ENCODE measurements at regions not wholly inside any gene's neighbourhood (a gene's known extent, or its start where the extent isn't known, plus 50 kb on each side); places are given as distances from the start of the nearest gene placed in this dataset.

GRCh38 chr12:41972598-41972997 lies 172.1 kb downstream of the GXYLT1 start:
- Mint-ChIP-seq H3K9me3 (ENCODE audit: low read depth) (no peaks in the 10 kb centered on the region), H3K27ac (ENCODE audit: unreplicated experiment) (no peak overlapping the region), H3K27me3 (ENCODE audit: low read depth) (no peaks in the 10 kb centered on the region), H3K36me3 (ENCODE audit: low read depth) (no peaks in the 10 kb centered on the region), H3K4me3 (ENCODE audit: unreplicated experiment) (no peak overlapping the region), H3K4me1 (ENCODE audit: low read depth) (peaks cover 8% of the 10 kb centered on the region)
- TF ChIP-seq CTCF (IDR thresholded peaks at IDR 0.05): no peak
- no peak for DNase-seq (ENCODE audit: low spot score)

GRCh38 chr12:41972196-41972595 lies 172.5 kb downstream of the GXYLT1 start:
- Mint-ChIP-seq H3K4me1 (ENCODE audit: low read depth) (peaks cover 9% of the 10 kb centered on the region), H3K4me3 (ENCODE audit: unreplicated experiment) (no peak overlapping the region), H3K27ac (ENCODE audit: unreplicated experiment) (no peak overlapping the region), H3K27me3 (ENCODE audit: low read depth) (no peaks in the 10 kb centered on the region), H3K9me3 (ENCODE audit: low read depth) (no peaks in the 10 kb centered on the region), H3K36me3 (ENCODE audit: low read depth) (no peaks in the 10 kb centered on the region)
- no peak for TF ChIP-seq CTCF (IDR thresholded peaks at IDR 0.05)
- DNase-seq (ENCODE audit: low spot score): no peak

- H3K27ac Mint-ChIP-seq (ENCODE audit: unreplicated experiment): no peak overlapping the region
- H3K27me3 Mint-ChIP-seq (ENCODE audit: low read depth): no peaks in the 10 kb centered on the region
- DNase-seq (ENCODE audit: low spot score): no peak
- no peak overlapping the region for H3K4me3 Mint-ChIP-seq (ENCODE audit: unreplicated experiment)
- TF ChIP-seq CTCF (IDR thresholded peaks at IDR 0.05): no peak
- no peaks in the 10 kb centered on the region for H3K36me3 Mint-ChIP-seq (ENCODE audit: low read depth)
- peaks cover 9% of the 10 kb centered on the region for H3K4me1 Mint-ChIP-seq (ENCODE audit: low read depth)
- no peaks in the 10 kb centered on the region for H3K9me3 Mint-ChIP-seq (ENCODE audit: low read depth)
These were observed 173.9 kb downstream of the GXYLT1 start for GRCh38 chr12:41970744-41971143.

GRCh38 chr12:41968599-41968998 lies 176.1 kb downstream of the GXYLT1 start:
- Mint-ChIP-seq H3K27ac (ENCODE audit: unreplicated experiment) (no peak overlapping the region), H3K27me3 (ENCODE audit: low read depth) (no peaks in the 10 kb centered on the region), H3K36me3 (ENCODE audit: low read depth) (no peaks in the 10 kb centered on the region), H3K4me3 (ENCODE audit: unreplicated experiment) (no peak overlapping the region), H3K9me3 (ENCODE audit: low read depth) (no peaks in the 10 kb centered on the region), H3K4me1 (ENCODE audit: low read depth) (peaks cover 9% of the 10 kb centered on the region)
- no peak for TF ChIP-seq CTCF (IDR thresholded peaks at IDR 0.05)
- no peak for DNase-seq (ENCODE audit: low spot score)

GRCh38 chr12:41967668-41968500 lies 176.8 kb downstream of the GXYLT1 start:
- no peak overlapping the region for H3K4me3 Mint-ChIP-seq (ENCODE audit: unreplicated experiment)
- peaks cover 9% of the 10 kb centered on the region for H3K4me1 Mint-ChIP-seq (ENCODE audit: low read depth)
- no peaks in the 10 kb centered on the region for H3K36me3 Mint-ChIP-seq (ENCODE audit: low read depth)
- no peak overlapping the region for H3K27ac Mint-ChIP-seq (ENCODE audit: unreplicated experiment)
- H3K9me3 Mint-ChIP-seq (ENCODE audit: low read depth): no peaks in the 10 kb centered on the region
- no peak for TF ChIP-seq CTCF (IDR thresholded peaks at IDR 0.05)
- no peaks in the 10 kb centered on the region for H3K27me3 Mint-ChIP-seq (ENCODE audit: low read depth)
- no peak for DNase-seq (ENCODE audit: low spot score)

All from chondrocyte (in vitro differentiated cells).